HG03571 (cell line): ENCODE measurements at regions not wholly inside any gene's neighbourhood (a gene's known extent, or its start where the extent isn't known, plus 50 kb on each side); places are given as distances from the start of the nearest gene placed in this dataset.

ENCODE experiments used
- ATAC-seq: cut with Tn5 transposase; IDR thresholded peaks from one replicate; pipeline ENCODE4 v1.9.1; 2021; ENCODE audit not compliant: unreplicated experiment

- ATAC-seq, result no peak
Observed at GRCh38 chr4:100852326-100852725, 334.5 kb upstream of the EMCN start.

- ATAC-seq, result no peak
Observed at GRCh38 chr4:100849319-100849718, 331.5 kb upstream of the EMCN start.

- peak; percentile 58 for ATAC-seq
Observed at GRCh38 chr4:100848841-100849240, 331.0 kb upstream of the EMCN start.

- no peak for ATAC-seq
Observed at GRCh38 chr4:100843910-100844309, 326.1 kb upstream of the EMCN start.

- ATAC-seq, result no peak
Observed at GRCh38 chr4:100842856-100843255, 325.0 kb upstream of the EMCN start.

GRCh38 chr4:100841911-100842310 lies 324.1 kb upstream of the EMCN start:
- no peak for ATAC-seq

GRCh38 chr4:100839712-100840111 lies 321.9 kb upstream of the EMCN start:
- no peak for ATAC-seq

- ATAC-seq, result no peak
Observed at GRCh38 chr4:100838286-100838685, 320.5 kb upstream of the EMCN start.

GRCh38 chr4:100836929-100837328 lies 319.1 kb upstream of the EMCN start:
- no peak for ATAC-seq

- ATAC-seq, result no peak
Observed at GRCh38 chr4:100834616-100835015, 316.8 kb upstream of the EMCN start.

GRCh38 chr4:100833906-100834305 lies 316.1 kb upstream of the EMCN start:
- ATAC-seq, result no peak

GRCh38 chr4:100828986-100829685 lies 311.3 kb upstream of the EMCN start:
- ATAC-seq, result no peak

GRCh38 chr4:100828364-100828763 lies 310.5 kb upstream of the EMCN start:
- no peak for ATAC-seq

GRCh38 chr4:100827756-100828155 lies 309.9 kb upstream of the EMCN start:
- ATAC-seq, result no peak

GRCh38 chr4:100826808-100827548 lies 309.2 kb upstream of the EMCN start:
- ATAC-seq, result no peak

- no peak for ATAC-seq
Observed at GRCh38 chr4:100826067-100826466, 308.2 kb upstream of the EMCN start.

- no peak for ATAC-seq
Observed at GRCh38 chr4:100823993-100824323, 306.1 kb upstream of the EMCN start.

- ATAC-seq, result peak; percentile 76
Observed at GRCh38 chr4:100823066-100823992, 305.5 kb upstream of the EMCN start.

- no peak for ATAC-seq
Observed at GRCh38 chr4:100820249-100820648, 302.4 kb upstream of the EMCN start.

GRCh38 chr4:100819505-100819904 lies 301.7 kb upstream of the EMCN start:
- no peak for ATAC-seq

- no peak for ATAC-seq
Observed at GRCh38 chr4:100816436-100817045, 298.7 kb upstream of the EMCN start.
